CD4-positive, alpha-beta T cell treated with Interleukin-17A for 4 hours (primary cell): ENCODE measurements at regions not wholly inside any gene's neighbourhood (a gene's known extent, or its start where the extent isn't known, plus 50 kb on each side); places are given as distances from the start of the nearest gene placed in this dataset.

ENCODE experiments used
- DNase-seq: peaks from one replicate; pipeline ENCODE4 v3.0.0-alpha.2; 2020; ENCODE audit warnings: mixed read lengths

DNA sequence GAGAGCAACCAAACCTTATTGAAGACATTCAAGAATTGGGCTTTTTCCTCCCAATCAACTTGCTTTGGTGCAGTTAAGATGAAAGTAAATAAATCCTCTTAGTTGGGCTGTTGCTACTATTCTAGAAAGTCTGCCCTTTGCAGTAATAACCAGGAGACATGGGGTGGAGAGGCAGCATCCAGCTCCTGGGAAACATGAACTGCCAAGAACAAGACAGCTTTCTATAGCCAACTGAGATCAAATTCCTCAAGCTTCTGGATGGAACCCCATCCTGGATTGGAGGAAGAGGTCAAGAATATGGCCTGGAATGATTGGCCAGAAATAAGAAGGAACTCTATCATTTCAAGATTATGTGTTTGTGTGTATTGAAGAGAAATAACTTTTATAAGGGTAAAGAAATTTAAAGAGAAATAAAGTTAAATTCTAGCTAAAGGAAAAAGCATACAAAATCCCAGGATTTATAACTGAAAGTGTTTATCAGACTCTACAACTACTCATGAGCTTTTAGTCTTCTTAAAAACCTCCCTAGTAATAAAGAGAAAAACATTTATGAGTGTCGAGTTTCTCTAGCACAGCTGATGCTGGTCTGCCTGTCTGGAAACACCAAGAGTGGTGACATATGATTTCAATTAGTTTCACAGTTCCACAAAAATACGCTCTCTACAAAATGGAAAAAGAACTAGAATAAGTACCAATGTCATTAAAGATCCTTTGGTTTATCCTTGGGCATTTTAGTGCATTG lies 70.1 kb upstream of the COL1A2 start:
- DNase-seq, result no peak

DNA sequence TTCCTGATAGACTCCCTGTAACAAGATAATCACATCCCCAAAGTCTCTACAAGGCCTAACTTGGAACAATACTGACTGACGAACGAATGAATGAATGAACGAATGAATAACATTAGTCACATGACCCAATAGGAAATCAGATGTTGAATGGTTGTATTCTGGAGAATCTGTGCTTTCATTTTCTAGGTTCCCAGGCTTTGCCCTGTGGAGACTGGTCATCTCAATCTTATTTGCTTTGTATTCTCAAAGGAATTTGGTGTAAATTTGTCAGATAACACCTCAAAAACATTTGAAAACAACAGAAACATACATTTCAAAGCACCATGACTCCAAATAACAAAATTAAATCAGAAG lies 69.6 kb upstream of the COL1A2 start:
- no peak for DNase-seq

DNA sequence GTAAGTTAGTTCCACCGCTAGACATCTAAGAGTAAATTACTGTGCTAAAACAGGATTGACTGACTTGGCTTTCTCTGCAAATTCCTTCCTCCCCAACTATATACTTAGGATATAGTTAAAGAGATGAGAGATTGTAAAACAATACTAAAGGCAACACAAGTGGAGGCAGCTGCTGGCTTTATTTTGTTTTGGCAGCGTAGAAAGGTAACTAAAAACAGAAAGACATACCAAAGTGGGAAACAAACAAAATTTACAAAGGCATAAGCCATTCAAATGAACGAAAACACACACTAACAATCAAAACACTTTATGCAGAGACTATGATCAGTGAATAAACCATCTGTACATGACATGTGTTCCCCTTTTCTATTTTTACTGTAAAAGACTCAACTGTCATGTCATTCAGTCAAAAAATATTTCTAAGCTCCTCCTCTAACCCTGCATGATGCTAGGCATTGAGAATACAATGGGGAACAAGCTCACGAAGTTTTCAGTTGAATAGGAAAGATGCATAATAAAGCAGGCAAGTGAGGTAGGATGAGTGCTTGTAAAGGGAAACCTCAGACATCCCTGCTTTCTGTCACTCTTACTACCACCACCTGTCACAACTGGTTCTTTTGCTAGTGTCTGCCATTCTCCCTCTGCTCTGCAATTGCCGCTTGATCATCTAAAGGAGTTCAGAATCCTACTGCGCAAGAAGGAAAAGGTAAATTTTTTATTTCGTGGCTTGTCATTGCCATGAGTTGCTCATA lies 64.2 kb upstream of the COL1A2 start:
- no peak for DNase-seq

- no peak for DNase-seq
Measured at GRCh38 chr7:94332571-94332970, 62.1 kb upstream of the COL1A2 start.

- no peak for DNase-seq
Measured at GRCh38 chr7:94333810-94334209, 60.9 kb upstream of the COL1A2 start.

DNA sequence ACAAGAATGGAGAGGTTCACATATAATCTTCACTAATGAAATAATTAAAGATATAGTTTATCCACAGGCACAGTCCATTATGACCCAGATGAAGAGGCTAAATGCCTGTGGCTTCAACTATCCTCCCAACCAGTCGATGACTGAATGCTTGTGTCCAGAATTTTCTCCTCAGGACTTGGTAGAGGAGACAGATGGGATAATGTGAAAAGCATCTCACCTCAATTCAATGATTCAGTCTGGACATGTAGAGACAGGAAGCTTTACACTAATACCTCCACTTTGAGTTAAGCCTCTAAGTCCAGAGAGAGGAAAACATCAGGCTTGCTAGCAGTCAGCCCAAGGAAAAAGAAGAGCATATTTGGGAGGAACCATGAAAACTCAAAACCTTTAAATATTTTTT lies 59.1 kb upstream of the COL1A2 start:
- DNase-seq, result no peak

DNA sequence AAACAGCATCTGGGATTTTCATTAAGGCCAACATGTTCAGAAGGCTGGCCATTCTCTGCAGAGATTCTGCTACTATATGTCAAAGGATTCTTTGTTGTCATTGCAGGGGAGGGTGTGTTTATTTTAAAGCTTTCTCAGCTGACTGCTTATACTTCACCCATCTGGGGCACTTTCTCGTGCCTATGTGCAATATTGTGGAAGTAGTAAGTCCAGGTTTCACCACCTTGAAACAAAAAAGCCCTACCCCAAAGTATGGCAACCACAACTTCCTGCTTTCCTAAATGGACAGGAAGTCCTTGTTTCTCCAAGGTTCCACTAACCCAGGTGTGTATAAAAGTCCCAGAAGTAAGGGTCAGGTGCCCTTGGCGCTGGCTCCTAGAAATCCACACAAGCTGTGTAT lies 58.7 kb upstream of the COL1A2 start:
- DNase-seq, result no peak

DNA sequence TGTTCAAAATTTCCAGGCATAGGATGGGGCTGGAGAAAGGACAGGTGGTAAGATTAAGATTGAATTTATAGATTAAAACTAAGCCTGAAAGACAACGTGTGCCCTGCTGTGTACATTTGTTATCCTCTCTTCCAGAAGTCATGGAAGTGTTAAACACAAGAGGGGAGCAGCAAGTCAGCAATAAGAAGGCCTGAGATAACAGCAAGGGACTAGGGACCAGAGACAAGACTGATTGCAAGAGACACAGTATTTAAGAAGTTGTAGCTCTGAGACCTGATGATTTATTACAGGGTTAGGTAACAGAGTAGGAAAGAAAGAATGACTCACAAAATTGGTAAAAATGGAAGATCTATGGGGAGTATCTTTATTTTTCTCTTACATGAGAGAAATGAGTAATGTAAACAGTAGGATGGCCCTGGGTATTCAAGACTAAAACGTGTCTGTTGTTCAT lies 55.7 kb upstream of the COL1A2 start:
- no peak for DNase-seq

GRCh38 chr7:94344826-94345225 lies 49.9 kb upstream of the COL1A2 start:
- DNase-seq, result no peak
